ENCODE measurements at regions not wholly inside any gene's neighbourhood (a gene's known extent, or its start where the extent isn't known, plus 50 kb on each side); places are given as distances from the start of the nearest gene placed in this dataset.
"Not testable (repeated sequence)": the region's sequence is repeated elsewhere in the genome, so short reads cannot be mapped to it uniquely, and the experiment has no call there.

DNA sequence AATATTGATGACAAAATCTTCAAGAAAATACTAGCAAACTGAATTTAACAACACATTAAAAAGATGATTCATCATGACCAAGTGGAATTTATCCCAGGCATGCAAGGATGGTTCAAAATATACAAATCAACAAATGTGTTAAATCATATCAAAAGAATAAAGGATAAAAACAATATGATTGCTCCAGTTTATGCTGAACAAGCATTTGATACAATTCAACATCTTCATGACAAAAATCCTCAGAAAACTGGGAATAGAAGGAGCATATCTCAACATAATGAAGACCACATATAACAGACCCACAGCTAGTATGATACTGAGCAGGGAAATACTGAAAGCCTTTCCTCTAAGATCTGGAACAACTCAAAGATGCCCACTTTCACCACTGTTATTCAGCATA lies 352.3 kb downstream of the PYDC2 start:
- DNase-seq (ENCODE audit: low spot score), result no peak
- FAIRE-seq, result no peak

DNA sequence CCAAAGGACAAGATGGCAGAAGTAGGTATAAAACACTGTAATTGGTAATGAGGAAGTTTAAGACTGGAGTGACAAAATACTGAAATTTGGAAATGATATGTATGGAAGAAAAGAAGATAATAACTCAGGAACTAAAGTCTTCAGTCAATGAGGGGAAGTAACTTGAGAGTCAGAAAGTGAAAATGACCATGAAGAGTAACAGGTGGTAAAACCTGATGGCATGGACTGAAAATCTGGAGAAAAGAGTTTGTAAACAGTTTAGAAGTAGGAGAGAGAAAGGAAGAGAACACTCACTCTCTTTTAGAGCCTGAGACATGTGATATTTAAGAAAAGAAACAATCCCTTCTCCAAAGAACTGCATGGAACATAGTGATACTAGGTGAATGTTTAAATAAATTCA lies 387.9 kb downstream of the PYDC2 start:
- FAIRE-seq (no peak), DNase-seq (ENCODE audit: low spot score) (no peak)

DNA sequence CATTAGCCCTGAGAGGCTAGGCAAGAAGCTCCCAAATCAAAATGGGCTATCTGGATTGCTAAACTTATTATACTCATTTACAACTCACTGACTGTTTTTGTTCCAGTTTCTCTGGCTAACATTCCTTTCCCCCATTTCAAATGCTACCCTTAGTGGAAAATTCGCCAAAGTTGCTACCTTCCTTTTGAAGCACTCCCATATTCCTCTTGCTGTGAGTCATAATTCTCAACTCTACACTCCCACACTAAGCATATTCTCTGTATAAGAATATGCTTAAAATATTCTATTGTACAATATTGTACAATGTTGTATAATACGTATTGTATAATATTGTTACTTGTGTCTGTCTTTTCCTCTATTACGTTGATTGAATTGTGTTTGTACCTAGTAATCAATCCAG lies 398.6 kb downstream of the PYDC2 start:
- FAIRE-seq, result no peak
- no peak for DNase-seq (ENCODE audit: low spot score)

DNA sequence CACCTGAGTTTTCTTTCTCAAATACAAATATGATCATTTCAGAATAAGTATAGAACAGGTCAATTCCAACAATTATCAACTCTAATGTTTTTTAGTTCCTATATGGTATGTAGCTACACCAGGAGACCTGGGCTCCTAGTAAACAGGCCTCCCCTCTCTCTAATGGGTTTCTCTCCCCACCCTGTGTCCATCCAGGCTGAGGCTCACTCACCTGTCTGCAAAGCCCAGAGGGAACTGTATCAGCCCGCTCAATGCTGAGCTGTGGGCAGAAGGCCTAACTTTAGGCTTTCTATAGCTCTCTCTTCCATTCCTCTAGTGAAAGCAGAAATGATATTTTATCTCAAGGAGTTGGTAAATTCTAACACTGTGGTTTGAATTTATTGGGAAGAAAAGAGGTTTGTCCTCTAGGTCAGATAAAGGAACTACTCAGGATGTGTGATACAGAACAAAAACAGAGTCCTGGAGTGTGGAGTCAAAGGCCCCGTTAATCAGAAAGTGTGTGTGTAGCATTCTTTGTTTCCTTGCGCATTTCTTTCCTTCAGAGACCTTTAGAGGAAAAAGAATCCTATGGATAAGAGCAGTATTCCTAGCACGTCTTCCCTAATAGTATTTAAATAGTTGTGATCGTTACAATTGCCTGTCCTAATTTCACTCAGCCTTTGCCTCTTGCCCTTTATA lies 408.9 kb downstream of the PYDC2 start:
- FAIRE-seq (no peak), DNase-seq (ENCODE audit: low spot score) (no peak)

DNA sequence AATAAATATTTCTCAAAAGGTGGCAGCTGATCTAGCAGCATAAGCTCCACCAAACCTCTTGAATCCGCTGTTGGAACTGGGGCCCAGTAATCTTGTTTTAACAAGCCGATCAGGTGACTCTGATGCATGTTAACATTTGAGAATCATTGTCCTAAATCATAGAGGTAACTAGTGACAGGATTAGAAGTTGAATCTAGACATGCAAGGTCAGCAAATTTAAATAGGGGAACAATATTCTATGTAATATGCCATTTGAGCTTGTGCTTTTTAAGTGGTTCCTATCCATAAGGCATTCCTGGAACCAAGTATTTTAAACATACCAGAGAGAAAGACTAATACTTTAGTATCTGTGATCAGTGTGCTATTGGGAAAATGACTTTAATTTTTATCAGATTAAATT lies 412.8 kb downstream of the PYDC2 start:
- DNase-seq (ENCODE audit: low spot score) (no peak), FAIRE-seq (no peak)

DNA sequence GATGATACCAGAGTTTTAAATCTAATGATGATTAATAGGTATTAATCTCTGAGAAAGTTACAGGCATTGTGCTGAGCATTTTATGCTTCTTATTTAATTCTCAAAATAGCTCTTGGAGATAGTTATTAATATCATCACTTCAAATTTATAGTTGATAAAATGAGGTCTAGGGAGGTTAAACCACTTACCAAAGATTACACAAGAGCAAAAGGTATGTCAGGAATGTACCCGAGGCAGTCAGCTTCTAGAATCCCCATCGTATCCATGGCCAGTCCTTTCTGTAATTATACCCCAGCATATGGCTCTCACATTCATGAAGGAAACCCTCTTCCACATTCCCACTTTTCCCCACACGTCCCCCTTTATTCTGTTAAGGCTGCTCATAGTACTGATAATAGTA lies 421.3 kb downstream of the PYDC2 start:
- peak; percentile 46 for DNase-seq (ENCODE audit: low spot score)
- FAIRE-seq, result no peak

GRCh38 chr3:191884132-191884531 lies 423.2 kb downstream of the PYDC2 start:
- FAIRE-seq, result no peak
- DNase-seq (ENCODE audit: low spot score), result no peak

DNA sequence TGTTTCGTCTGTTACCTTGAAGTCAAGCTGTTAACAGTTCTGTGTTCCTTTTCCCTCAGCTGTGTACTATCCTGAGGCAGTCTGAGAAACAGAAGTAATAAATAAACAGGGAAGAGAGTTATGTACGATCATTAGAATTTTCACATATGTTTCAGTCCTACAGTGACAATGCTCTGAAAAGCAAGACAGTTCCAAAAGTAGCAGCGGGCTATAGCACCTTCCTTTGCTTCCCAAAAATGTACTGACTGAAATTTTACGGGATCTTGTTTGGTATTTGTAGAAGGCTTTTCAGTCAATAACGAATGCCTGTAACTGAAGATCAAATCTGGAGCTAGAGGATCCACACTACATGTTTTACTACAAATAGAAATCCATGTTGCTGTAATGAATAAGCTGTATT lies 428.1 kb downstream of the PYDC2 start:
- DNase-seq (ENCODE audit: low spot score) (no peak), FAIRE-seq (no peak)

DNA sequence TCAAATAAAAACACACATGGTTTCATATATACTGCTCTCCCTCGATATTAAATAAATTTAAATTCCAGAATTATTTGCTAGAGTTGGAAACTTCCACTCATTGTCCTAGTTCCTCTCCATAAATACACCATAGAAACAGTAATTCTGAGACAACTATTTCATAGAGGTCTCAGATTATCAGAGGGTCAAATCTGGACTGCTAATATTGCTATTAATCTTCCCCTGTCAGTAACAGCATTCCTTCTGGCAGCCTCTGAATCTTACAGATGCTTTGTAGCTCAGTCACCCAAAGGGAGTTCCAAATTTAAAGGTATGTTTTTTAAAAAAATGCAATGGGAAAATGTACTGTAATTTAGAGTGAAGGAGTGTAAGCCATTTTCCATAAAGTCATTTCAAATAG lies 428.8 kb downstream of the PYDC2 start:
- DNase-seq (ENCODE audit: low spot score), result peak; percentile 6
- FAIRE-seq, result no peak

DNA sequence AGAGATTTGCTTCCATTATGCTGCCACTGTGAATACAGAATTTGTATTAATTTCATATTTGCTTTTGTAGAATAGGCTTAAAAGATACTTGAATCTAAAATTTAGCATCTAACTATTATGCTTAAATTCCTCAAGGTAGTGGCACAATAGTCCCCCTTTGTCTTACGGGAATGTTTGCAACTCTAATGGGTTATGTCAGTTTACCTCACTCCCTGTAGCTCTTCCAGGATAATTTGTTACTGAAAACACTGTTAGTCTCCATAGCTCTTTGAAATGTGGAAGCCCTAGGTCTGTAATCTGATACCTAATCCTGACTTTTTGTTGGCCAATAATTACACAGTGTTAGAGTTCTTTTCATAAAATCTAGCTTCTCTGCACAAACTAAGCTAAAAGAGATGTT lies 433.4 kb downstream of the PYDC2 start:
- FAIRE-seq, result no peak
- no peak for DNase-seq (ENCODE audit: low spot score)

- DNase-seq (ENCODE audit: low spot score) (peak; percentile 47), FAIRE-seq (no peak)
Observed at GRCh38 chr3:191901741-191902140, 440.8 kb downstream of the PYDC2 start.

DNA sequence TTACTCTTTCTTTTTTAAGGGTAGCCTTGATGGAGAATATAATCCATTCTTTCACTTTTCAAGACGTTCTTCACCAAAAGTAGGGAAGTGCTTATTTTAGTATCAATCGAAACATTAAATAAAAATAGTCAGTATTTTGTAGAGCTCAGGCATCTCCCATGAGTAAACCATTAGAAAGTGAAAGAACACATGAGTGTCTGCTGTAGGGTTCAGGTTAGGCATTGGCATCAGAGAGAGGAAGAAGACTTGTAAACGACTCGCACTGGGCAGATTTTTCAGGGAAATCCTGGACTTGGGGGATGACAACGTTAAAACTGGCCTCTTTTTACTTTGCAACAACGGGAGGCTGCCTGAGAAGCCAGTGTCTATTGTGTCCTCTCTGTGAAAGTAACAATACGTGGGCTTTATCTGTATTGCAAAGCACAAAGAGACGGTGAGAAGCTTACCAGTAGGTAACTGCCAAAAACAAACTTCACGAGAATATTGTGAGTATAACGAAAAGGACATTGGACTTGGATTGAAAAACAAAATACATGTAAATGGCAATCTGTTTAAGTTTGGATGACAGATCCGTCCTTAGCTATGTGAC lies 451.7 kb downstream of the PYDC2 start:
- FAIRE-seq (no peak), DNase-seq (ENCODE audit: low spot score) (no peak)

- FAIRE-seq, result no peak
Observed at GRCh38 chr3:191915712-191916111, 454.7 kb downstream of the PYDC2 start.

GRCh38 chr3:191919491-191920026 lies 458.6 kb downstream of the PYDC2 start:
- FAIRE-seq (no peak), DNase-seq (ENCODE audit: low spot score) (no peak)

More at GRCh38 chr3:191915712-191916111, 454.7 kb downstream of the PYDC2 start:
- DNase-seq (ENCODE audit: low spot score), result no peak

GRCh38 chr3:191922570-191922969 lies 461.6 kb downstream of the PYDC2 start:
- FAIRE-seq, result no peak
- no peak for DNase-seq (ENCODE audit: low spot score)

GRCh38 chr3:191927183-191927817 lies 466.3 kb downstream of the PYDC2 start:
- not testable (repeated sequence) for DNase-seq (ENCODE audit: low spot score); FAIRE-seq

DNA sequence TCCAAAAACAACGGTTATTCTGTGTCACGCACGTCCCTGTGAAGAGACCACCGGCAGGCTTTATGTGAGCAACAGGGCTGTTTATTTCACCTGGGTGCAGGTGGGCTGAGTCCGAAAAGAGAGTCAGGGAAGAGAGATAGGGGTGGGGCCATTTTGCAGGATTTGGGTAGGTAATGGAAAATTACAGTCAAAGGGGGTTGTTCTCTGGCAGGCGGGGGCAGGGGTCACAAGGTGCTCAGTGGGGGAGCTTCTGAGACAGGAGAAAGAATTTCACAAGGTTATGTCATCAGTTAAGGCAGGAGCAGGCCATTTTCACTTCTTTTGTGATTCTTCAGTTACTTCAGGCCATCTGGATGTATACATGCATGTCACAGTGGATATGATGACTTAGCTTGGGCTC lies 467.0 kb downstream of the PYDC2 start:
- not testable (repeated sequence) for DNase-seq (ENCODE audit: low spot score); FAIRE-seq

GRCh38 chr3:191944835-191945234 lies 483.9 kb downstream of the PYDC2 start:
- FAIRE-seq (no peak), DNase-seq (ENCODE audit: low spot score) (no peak)

DNA sequence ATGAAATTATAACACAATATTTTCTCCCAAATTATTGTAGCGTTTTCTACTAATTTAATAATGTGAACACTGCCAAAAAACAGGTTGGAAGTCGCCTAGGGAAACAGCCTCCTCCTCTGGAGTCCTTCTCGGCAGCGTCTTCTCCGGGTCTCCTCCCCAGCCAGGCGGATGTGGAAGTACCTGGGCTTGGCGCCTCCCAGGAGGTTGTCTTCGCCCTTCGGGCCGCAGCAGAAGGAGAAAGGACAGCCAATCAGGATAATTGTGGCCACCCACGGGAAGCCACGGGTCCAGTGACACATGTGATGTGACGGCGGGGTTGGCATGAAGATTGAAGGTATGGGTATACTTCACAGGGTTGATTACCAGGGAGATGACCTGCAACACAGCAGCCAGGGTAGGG lies 491.2 kb downstream of the PYDC2 start:
- DNase-seq (ENCODE audit: low spot score) (no peak), FAIRE-seq (no peak)

DNA sequence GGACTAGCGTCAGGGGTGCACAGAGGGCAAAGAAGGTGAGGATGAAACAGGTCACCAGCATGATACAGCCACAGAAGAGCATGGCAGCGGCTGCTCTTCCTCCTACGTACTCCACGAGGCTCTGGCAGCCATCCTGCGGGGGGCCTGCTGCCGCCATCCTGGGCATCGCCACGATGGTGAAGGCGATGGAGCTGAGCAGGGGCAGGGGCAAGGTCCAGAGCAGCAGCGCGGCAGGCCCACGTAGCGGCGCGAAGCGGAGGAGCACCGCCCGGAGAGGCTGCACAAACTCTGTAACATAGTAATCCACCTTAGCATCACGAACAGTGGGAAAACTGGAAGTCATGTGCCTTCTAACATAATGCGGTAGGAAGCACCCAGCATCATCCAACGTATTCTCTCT lies 491.6 kb downstream of the PYDC2 start:
- FAIRE-seq (no peak), DNase-seq (ENCODE audit: low spot score) (no peak)

GRCh38 chr3:191958980-191959671 lies 498.2 kb downstream of the PYDC2 start:
- FAIRE-seq (no peak), DNase-seq (ENCODE audit: low spot score) (no peak)

DNA sequence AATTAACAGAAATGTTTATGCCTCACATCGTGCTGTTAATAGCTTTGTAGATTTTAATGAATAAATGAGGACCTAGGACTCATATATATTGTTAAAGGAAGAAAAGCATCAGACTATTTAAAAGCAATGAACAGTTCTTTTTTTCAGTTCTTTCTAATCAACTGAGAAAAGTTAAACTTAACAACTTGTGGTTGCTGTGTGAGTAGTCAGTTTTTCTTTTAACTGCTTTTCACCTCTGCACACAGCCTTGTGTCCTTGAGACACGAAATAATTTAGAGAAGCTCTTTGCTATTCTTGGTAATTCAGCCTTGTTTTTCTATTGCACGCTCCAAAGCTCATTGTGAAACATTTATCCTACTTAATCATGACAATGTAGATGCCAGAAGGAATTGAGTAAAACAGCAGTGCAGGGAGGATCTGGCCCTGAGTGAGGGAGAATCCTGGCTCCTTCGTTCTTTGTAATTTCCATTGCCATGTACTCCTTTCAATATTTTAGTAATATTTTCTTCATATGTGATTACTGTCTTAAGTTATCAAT lies 499.0 kb downstream of the PYDC2 start:
- FAIRE-seq, result no peak

More for the DNA sequence above, 499.0 kb downstream of the PYDC2 start:
- DNase-seq (ENCODE audit: low spot score), result no peak
